WTC11 (cell line): ENCODE measurements at regions not wholly inside any gene's neighbourhood (a gene's known extent, or its start where the extent isn't known, plus 50 kb on each side); places are given as distances from the start of the nearest gene placed in this dataset.
A peak's percentile ranks its signal among the peaks of the same experiment; 100 is the strongest.

Source experiments
- ATAC-seq: fragments of 200-7000 bp; cut with Tn5 transposase; 2 replicates; pipeline ENCODE4 v1.10.0; 2021; ENCODE audit warnings: mild to moderate bottlenecking, moderate library complexity
- CTCF ChIA-PET: fragments of 300-600 bp; sonication (Branson Sonifier 250); formaldehyde crosslinking; loops from one replicate; lab custom pipeline; 2021; ENCODE audit warnings: antibody characterized with exemption; lab: Charles Lee
- POLR2A ChIA-PET: fragments of 350-600 bp; sonication (Branson Sonifier 250); formaldehyde crosslinking; loops from one replicate; lab custom pipeline; 2021; ENCODE audit warnings: antibody characterized with exemption; lab: Charles Lee
- DNase-seq: peaks from one replicate; pipeline ENCODE4 v3.0.0; 2021; ENCODE audit warnings: low spot score
- H3K27ac Mint-ChIP-seq: 2 replicates; pipeline ENCODE4 v1.8.0; 2021; ENCODE audit warnings: mixed read lengths
- H3K27me3 Mint-ChIP-seq: 2 replicates; pipeline ENCODE4 v1.8.0; 2021; ENCODE audit warnings: low read depth, mild to moderate bottlenecking, moderate library complexity, mixed read lengths
- H3K36me3 Mint-ChIP-seq: 2 replicates; pipeline ENCODE4 v1.8.0; 2021; ENCODE audit warnings: mixed read lengths
- H3K4me1 Mint-ChIP-seq: 2 replicates; pipeline ENCODE4 v1.8.0; 2022; ENCODE audit warnings: mixed read lengths
- H3K4me3 Mint-ChIP-seq: 2 replicates; pipeline ENCODE4 v1.8.0; 2021; ENCODE audit warnings: mild to moderate bottlenecking, moderate library complexity, mixed read lengths
- H3K9me3 Mint-ChIP-seq: 2 replicates; pipeline ENCODE4 v1.8.0; 2021; ENCODE audit warnings: mixed read lengths
- ELF4 ChIP-seq: sonication (generic); formaldehyde crosslinking; IDR thresholded peaks from 2 replicates; pipeline ENCODE4 v1.8.1; 2022; ENCODE audit warnings: low read depth, mild to moderate bottlenecking, moderate library complexity, missing genetic modification reagents
- GTF2I ChIP-seq: fragments of 250-450 bp; sonication (Bioruptor Pico); conservative IDR thresholded peaks from 2 replicates; pipeline ENCODE4 v1.4.0; 2021; ENCODE audit warnings: mild to moderate bottlenecking
- IRF2 ChIP-seq: sonication (generic); formaldehyde crosslinking; IDR thresholded peaks from 2 replicates; pipeline ENCODE4 v1.8.0; 2022; ENCODE audit warnings: low read depth, missing genetic modification reagents, borderline replicate concordance
- SMAD4 ChIP-seq: sonication (generic); formaldehyde crosslinking; IDR thresholded peaks from 2 replicates; pipeline ENCODE4 v1.8.0; 2022; ENCODE audit warnings: mild to moderate bottlenecking, missing genetic modification reagents
- TEAD4 ChIP-seq: sonication (generic); formaldehyde crosslinking; IDR thresholded peaks from 2 replicates; pipeline ENCODE4 v1.8.0; 2022; ENCODE audit warnings: mild to moderate bottlenecking, missing genetic modification reagents
- ZNF263 ChIP-seq: sonication (generic); formaldehyde crosslinking; IDR thresholded peaks from 2 replicates; pipeline ENCODE4 v1.8.1; 2022; ENCODE audit warnings: low read depth, mild to moderate bottlenecking, moderate library complexity, missing genetic modification reagents
- ZNF396 ChIP-seq: fragments of 250-450 bp; sonication (Bioruptor Pico); IDR thresholded peaks from 2 replicates; pipeline ENCODE4 v1.8.0; 2021; ENCODE audit warnings: mild to moderate bottlenecking, moderate library complexity, borderline replicate concordance
- TF ChIP-seq, protein P1 (sequence below): sonication (generic); formaldehyde crosslinking; IDR thresholded peaks from 2 replicates; pipeline ENCODE4 v1.8.0; 2022; ENCODE audit warnings: missing genetic modification reagents
- TF ChIP-seq, protein P2 (sequence below): sonication (generic); formaldehyde crosslinking; IDR thresholded peaks from 2 replicates; pipeline ENCODE4 v1.8.0; 2023; ENCODE audit warnings: mild to moderate bottlenecking, missing genetic modification reagents
- TF ChIP-seq, protein P3 (sequence below): sonication (generic); formaldehyde crosslinking; IDR thresholded peaks from 2 replicates; pipeline ENCODE4 v1.8.0; 2022; ENCODE audit warnings: mild to moderate bottlenecking, missing genetic modification reagents
- TF ChIP-seq, protein P4 (sequence below): sonication (generic); formaldehyde crosslinking; IDR thresholded peaks from 2 replicates; pipeline ENCODE4 v1.8.1; 2022; ENCODE audit warnings: mild to moderate bottlenecking, missing genetic modification reagents, moderate library complexity, borderline replicate concordance
- TF ChIP-seq, protein P5 (sequence below): fragments of 250-450 bp; sonication (Bioruptor Pico); conservative IDR thresholded peaks from 2 replicates; pipeline ENCODE4 v1.9.0; 2021; ENCODE audit warnings: mild to moderate bottlenecking
- TF ChIP-seq, protein P6 (sequence below): fragments of 250-450 bp; sonication (Bioruptor Pico); IDR thresholded peaks from 2 replicates; pipeline ENCODE4 v1.8.0; 2021; ENCODE audit warnings: mild to moderate bottlenecking
- TF ChIP-seq, protein P7 (sequence below): sonication (generic); formaldehyde crosslinking; IDR thresholded peaks from 2 replicates; pipeline ENCODE4 v1.8.1; 2023; ENCODE audit warnings: mild to moderate bottlenecking, missing genetic modification reagents

DNA sequence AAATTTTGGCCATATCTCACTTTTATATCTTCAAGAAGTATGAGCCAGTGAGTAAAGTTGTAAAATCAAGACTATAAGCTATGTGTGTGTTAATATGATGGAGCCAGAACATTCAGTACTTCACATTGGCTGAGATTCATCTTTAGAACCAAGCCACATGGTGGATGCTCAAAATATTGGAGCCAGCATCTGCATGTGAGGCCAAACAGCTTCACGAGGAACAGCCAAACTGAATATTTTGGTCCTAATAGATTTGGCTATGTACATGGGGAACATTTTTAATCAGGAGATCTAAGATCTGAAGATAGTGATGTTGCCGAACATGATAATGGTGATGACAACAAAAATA lies 1089.8 kb downstream of the TUSC7 start (continued):
- TF ChIP-seq, protein P1, sequence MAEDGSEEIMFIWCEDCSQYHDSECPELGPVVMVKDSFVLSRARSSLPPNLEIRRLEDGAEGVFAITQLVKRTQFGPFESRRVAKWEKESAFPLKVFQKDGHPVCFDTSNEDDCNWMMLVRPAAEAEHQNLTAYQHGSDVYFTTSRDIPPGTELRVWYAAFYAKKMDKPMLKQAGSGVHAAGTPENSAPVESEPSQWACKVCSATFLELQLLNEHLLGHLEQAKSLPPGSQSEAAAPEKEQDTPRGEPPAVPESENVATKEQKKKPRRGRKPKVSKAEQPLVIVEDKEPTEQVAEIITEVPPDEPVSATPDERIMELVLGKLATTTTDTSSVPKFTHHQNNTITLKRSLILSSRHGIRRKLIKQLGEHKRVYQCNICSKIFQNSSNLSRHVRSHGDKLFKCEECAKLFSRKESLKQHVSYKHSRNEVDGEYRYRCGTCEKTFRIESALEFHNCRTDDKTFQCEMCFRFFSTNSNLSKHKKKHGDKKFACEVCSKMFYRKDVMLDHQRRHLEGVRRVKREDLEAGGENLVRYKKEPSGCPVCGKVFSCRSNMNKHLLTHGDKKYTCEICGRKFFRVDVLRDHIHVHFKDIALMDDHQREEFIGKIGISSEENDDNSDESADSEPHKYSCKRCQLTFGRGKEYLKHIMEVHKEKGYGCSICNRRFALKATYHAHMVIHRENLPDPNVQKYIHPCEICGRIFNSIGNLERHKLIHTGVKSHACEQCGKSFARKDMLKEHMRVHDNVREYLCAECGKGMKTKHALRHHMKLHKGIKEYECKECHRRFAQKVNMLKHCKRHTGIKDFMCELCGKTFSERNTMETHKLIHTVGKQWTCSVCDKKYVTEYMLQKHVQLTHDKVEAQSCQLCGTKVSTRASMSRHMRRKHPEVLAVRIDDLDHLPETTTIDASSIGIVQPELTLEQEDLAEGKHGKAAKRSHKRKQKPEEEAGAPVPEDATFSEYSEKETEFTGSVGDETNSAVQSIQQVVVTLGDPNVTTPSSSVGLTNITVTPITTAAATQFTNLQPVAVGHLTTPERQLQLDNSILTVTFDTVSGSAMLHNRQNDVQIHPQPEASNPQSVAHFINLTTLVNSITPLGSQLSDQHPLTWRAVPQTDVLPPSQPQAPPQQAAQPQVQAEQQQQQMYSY, result no peak
- TF ChIP-seq IRF2 (CRISPR knock-in tag) (no peak), ZNF263 (CRISPR knock-in tag) (no peak), SMAD4 (no peak), ZNF396 (CRISPR knock-in tag) (no peak), ELF4 (CRISPR knock-in tag) (no peak)
- TF ChIP-seq, protein P2, sequence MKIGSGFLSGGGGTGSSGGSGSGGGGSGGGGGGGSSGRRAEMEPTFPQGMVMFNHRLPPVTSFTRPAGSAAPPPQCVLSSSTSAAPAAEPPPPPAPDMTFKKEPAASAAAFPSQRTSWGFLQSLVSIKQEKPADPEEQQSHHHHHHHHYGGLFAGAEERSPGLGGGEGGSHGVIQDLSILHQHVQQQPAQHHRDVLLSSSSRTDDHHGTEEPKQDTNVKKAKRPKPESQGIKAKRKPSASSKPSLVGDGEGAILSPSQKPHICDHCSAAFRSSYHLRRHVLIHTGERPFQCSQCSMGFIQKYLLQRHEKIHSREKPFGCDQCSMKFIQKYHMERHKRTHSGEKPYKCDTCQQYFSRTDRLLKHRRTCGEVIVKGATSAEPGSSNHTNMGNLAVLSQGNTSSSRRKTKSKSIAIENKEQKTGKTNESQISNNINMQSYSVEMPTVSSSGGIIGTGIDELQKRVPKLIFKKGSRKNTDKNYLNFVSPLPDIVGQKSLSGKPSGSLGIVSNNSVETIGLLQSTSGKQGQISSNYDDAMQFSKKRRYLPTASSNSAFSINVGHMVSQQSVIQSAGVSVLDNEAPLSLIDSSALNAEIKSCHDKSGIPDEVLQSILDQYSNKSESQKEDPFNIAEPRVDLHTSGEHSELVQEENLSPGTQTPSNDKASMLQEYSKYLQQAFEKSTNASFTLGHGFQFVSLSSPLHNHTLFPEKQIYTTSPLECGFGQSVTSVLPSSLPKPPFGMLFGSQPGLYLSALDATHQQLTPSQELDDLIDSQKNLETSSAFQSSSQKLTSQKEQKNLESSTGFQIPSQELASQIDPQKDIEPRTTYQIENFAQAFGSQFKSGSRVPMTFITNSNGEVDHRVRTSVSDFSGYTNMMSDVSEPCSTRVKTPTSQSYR (CRISPR knock-in tag), result no peak
- TF ChIP-seq, protein P3, sequence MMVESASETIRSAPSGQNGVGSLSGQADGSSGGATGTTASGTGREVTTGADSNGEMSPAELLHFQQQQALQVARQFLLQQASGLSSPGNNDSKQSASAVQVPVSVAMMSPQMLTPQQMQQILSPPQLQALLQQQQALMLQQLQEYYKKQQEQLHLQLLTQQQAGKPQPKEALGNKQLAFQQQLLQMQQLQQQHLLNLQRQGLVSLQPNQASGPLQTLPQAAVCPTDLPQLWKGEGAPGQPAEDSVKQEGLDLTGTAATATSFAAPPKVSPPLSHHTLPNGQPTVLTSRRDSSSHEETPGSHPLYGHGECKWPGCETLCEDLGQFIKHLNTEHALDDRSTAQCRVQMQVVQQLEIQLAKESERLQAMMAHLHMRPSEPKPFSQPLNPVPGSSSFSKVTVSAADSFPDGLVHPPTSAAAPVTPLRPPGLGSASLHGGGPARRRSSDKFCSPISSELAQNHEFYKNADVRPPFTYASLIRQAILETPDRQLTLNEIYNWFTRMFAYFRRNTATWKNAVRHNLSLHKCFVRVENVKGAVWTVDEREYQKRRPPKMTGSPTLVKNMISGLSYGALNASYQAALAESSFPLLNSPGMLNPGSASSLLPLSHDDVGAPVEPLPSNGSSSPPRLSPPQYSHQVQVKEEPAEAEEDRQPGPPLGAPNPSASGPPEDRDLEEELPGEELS, result no peak
- TF ChIP-seq, protein P4, sequence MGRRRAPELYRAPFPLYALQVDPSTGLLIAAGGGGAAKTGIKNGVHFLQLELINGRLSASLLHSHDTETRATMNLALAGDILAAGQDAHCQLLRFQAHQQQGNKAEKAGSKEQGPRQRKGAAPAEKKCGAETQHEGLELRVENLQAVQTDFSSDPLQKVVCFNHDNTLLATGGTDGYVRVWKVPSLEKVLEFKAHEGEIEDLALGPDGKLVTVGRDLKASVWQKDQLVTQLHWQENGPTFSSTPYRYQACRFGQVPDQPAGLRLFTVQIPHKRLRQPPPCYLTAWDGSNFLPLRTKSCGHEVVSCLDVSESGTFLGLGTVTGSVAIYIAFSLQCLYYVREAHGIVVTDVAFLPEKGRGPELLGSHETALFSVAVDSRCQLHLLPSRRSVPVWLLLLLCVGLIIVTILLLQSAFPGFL (CRISPR knock-in tag), result no peak
- TF ChIP-seq, protein P5, sequence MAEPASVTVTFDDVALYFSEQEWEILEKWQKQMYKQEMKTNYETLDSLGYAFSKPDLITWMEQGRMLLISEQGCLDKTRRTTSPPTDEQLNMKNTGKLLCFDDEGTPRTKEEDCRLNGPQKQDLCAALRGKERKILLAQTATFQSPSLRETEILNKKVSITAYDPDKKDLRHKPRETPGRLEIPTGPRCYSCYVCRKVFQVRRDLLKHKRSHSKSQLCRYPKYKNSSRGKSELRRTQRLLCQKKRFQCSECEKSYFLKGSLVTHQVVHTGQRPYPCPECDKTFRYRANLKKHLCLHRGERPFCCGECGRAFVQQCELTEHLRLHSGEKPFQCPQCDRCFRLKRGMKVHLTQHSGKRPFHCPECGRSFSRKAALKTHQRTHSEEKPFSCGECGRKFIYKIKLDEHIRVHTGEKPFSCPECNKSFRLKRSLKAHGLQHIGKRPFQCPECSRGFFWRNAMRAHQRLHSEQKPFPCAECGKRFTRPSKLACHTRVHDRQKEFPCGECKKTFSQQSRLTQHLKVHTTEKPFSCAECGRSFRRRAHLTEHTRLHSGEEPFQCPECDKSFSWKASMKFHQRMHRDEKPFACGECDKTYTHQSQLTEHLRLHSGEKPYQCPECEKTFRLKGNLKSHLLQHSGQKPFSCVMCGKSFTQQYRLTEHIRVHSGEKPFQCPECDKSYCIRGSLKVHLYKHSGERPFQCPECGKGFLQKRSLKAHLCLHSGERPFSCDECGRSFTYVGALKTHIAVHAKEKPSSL, result no peak
- TF ChIP-seq, protein P6, sequence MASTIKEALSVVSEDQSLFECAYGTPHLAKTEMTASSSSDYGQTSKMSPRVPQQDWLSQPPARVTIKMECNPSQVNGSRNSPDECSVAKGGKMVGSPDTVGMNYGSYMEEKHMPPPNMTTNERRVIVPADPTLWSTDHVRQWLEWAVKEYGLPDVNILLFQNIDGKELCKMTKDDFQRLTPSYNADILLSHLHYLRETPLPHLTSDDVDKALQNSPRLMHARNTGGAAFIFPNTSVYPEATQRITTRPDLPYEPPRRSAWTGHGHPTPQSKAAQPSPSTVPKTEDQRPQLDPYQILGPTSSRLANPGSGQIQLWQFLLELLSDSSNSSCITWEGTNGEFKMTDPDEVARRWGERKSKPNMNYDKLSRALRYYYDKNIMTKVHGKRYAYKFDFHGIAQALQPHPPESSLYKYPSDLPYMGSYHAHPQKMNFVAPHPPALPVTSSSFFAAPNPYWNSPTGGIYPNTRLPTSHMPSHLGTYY (CRISPR knock-in tag), result no peak
- TF ChIP-seq, all 79 proteins: peak for 0

DNA sequence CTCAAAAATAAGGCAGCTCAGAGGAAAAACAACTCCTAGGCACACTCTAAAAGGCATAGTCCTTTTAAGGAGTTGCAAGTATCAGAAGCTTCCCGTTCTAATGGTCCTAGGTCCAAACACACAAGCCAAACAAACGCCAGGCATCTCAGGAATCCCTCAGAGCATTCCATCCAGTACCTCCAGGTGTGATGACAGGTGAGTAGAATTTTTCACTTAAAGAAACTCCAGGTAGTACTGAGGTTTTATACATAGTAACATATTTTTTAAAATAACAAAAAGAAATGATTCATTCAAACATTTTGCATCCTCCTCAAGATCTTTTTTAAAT lies 1092.3 kb downstream of the TUSC7 start:
- peak; percentile 35 for DNase-seq
- H3K4me3 Mint-ChIP-seq, result peak overlapping the region; percentile 16; the same call in 1 of the 2 replicates

More for the DNA sequence above, 1092.3 kb downstream of the TUSC7 start:
- Mint-ChIP-seq H3K27me3 (no peaks in the 10 kb centered on the region), H3K9me3 (no peaks in the 10 kb centered on the region), H3K36me3 (no peaks in the 10 kb centered on the region), H3K27ac (peak overlapping the region; percentile 99), H3K4me1 (peaks cover 18% of the 10 kb centered on the region)
- CTCF ChIA-PET, result interaction anchor here (1.4 kb wide), 1 partner anchor 12 kb away, joined by 3 read pairs; no protein-coding TSS in a partner anchor
- POLR2A ChIA-PET, result interaction anchor here (1.2 kb wide), 1 partner anchor 11 kb away, joined by 3 read pairs; no protein-coding TSS in a partner anchor
- peak; percentile 99 for ATAC-seq
- TF ChIP-seq, protein P7, sequence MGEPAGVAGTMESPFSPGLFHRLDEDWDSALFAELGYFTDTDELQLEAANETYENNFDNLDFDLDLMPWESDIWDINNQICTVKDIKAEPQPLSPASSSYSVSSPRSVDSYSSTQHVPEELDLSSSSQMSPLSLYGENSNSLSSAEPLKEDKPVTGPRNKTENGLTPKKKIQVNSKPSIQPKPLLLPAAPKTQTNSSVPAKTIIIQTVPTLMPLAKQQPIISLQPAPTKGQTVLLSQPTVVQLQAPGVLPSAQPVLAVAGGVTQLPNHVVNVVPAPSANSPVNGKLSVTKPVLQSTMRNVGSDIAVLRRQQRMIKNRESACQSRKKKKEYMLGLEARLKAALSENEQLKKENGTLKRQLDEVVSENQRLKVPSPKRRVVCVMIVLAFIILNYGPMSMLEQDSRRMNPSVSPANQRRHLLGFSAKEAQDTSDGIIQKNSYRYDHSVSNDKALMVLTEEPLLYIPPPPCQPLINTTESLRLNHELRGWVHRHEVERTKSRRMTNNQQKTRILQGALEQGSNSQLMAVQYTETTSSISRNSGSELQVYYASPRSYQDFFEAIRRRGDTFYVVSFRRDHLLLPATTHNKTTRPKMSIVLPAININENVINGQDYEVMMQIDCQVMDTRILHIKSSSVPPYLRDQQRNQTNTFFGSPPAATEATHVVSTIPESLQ (CRISPR knock-in tag), result no peak
- TF ChIP-seq GTF2I (CRISPR knock-in tag) (no peak), TEAD4 (peak; percentile 45; the same call in 1 of the 2 replicates)
- TF ChIP-seq, protein P3, result no peak
